ENCODE measurements at regions not wholly inside any gene's neighbourhood (a gene's known extent, or its start where the extent isn't known, plus 50 kb on each side); places are given as distances from the start of the nearest gene placed in this dataset.

GRCh38 chr3:181470349-181470748, 241.4 kb upstream of the SOX2 start:
- TF ChIP-seq CTCF (IDR thresholded peaks at IDR 0.05), result no peak
- no peak for TF ChIP-seq EP300 (IDR thresholded peaks at IDR 0.05)
